ENCODE measurements at regions not wholly inside any gene's neighbourhood (a gene's known extent, or its start where the extent isn't known, plus 50 kb on each side); places are given as distances from the start of the nearest gene placed in this dataset.

DNA sequence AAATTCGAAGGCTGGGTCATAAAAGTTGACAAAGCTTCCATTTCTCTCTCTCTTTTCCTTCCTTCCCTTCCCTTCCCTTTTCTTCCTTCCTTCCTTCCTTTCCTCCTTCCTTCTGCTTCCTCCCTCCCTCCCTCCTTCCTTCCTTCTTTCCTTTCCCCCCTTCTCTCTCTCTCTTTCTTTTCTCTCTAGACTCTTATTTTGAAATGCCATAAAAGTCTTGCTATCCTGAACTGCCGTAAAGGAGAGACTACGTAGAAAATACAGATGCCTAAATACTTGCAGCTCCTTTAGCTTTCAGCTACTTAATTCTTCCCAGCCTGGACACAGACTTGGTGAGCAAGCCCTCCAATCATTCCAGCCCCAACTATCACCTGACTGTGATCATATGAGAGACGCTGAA lies 1644.4 kb downstream of the FAM181B start:
- no peak for DNase-seq

GRCh38 chr11:81080476-81080875 lies 1639.6 kb upstream of the TENM4 start:
- no peak for DNase-seq

DNA sequence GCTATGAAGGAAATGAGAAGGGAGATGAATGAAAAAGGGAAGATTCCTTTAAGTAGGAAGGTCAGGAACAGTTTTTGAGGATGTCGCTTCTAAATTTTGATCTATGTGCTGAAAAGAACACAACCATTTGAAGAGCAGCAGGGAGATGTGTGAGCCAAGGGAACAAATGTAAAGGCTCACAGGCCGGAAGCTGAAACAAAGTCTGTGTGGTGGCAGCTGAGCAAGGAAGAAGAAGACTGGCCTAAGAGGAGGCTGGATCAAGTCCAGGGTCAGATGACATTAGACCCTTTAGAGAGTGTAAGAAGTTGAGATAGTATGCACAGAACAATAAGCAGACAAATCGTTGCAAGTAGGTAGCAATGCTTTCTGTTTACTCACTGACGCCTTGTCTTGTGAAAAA lies 1631.4 kb upstream of the TENM4 start:
- no peak for DNase-seq

DNA sequence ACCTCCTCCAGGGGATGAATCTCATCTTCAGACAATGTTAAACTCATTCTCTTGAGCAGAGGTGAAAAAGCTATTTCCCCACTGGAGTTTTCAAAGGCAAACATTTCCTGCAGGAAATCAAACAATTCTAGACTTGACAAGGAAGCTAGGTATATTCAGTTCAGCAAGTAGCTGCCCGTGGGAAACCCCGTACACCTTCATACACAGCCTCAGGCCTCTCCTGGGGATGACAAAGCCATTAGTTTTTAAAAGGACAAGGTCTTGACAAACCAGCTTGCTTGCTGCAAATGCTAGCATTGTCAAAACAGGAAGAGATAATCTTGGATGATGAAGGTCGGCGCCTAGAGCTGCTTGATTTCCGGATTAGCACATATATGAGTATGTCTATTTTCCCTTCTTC lies 1630.8 kb upstream of the TENM4 start:
- no peak for DNase-seq

DNA sequence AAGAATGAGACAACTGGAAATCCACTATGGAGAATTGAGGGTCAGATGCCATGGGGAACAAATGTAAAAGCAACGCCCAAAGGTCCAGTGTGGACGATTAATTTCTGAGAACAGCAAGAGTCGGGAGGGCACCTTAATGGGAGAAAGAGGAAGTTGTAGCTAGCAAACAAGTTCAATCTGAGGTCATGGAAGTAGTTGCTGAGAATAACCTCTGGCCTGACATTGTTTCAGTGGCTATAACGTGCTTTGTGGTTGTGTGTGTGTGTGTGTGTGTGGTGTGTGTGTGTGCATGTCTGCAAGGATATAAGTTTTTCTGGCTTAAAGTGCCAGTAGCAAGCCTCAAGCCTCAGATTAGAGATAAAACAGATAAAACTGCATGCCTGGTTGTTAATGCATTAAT lies 1630.1 kb upstream of the TENM4 start:
- DNase-seq, result no peak

DNA sequence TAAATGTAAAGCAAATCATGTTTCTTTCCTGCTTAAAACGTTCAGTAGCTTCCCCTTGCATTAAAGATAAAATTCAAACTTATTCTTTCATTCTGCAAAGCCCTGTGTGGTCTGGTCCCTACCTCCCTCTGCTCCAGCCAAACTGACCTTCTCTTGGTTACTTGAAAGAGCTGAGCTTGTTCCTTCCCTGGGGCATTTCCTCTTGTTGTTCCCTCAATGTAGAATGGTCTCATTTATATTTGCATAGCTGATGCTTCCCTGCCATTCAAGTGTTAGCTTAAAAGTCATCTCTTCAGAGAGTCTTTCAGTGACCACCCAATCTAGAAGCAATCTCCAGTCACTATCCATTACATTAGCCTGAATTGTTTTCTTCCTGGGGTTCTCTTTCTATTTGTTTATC lies 1618.5 kb upstream of the TENM4 start:
- DNase-seq, result no peak

- DNase-seq, result no peak
Measured at GRCh38 chr11:81052344-81053158, 1611.7 kb upstream of the TENM4 start.

GRCh38 chr11:81039916-81040524 lies 1599.2 kb upstream of the TENM4 start:
- no peak for DNase-seq

DNA sequence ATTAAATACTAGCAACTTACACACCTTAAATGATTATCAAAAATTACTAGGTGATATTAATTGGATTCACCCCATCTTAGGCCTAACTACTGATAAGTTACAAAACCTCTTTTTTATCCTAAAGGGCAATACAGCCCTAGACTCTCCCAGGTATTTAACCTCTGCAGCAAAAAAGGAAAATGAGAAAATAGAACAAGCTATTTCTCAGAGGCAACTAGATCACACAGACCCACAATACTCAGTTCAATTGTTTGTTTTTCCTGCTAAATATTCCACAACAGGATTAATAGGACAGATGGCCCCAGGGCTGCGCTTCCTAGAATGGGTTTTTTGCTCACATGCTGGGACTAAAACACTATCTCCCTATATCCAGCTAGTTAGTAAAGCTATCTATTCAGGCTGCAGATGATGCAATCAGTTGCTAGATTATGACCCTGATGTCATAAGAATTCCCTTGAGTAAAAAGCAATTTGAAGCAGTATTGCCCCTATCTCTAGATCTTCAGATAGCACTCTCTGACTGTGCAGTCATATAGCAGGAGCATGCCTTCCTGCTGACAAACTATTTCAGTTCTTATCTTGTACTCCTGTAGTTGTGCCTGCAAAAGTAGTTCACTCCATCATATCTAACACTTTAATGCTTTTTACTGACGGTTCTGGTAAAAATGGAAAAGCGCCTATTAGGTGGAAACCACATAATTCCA lies 1595.5 kb upstream of the TENM4 start:
- no peak for DNase-seq

DNA sequence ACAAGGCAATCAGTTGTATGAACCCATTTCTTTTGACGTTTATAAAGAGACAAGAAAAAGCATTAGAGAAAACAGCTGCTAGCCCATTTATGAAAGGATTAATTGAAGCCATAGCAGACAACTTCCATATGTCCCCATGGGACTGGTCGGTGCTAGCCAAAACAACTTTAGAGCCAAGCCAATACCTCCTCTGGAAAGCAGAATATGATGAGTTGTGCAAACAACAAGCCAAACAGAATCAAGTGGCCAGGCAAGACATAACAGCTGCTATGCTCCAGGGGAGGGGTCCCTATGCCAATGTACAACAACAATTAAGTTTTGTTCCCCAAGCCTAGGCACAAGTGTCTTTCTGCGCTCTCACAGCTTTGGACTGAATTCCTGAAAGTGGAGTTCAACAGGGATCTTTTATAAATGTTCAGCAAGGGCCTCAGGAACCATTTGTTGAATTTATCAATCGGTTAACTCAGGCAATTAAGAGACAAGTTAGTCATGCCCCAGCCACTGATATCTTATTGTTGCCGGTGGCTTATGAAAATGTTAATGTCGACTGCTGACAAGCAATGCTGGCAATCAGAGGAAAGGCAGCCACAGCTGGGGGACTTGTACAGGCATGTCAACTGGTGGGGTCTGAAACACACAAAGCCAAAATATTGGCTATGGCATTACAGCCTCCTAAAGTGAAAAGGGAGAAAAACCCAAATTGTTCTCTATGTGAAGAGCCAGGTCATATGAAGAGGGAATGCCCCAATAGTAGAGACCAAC lies 1593.1 kb upstream of the TENM4 start:
- DNase-seq, result no peak

GRCh38 chr11:81032906-81033305 lies 1592.1 kb upstream of the TENM4 start:
- DNase-seq, result no peak

- DNase-seq, result no peak
Measured at GRCh38 chr11:81030186-81030585, 1589.4 kb upstream of the TENM4 start.

GRCh38 chr11:81026032-81026431 lies 1585.2 kb upstream of the TENM4 start:
- DNase-seq, result no peak

- no peak for DNase-seq
Measured at GRCh38 chr11:81022057-81022456, 1581.2 kb upstream of the TENM4 start.

- no peak for DNase-seq
Measured at GRCh38 chr11:81010631-81011030, 1569.8 kb upstream of the TENM4 start.

DNA sequence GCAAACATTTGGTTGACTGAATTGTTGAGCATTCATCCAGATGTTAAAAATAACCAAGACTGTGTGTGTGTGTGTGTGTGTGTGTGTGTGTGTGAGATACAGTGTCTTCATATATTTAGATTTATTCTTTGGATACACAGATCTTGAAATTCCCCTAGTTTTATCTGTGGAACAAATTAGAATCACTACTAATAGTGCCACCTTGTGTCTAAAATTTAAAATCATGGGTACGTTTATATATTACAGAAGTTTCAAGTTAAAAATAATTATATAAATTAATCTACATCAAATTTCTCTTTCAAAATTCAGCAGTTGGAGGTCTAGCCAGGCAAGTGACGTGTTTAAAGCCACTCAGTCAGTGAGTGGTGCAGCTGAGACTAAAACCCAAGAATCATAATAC lies 1566.2 kb upstream of the TENM4 start:
- no peak for DNase-seq

- DNase-seq, result no peak
Measured at GRCh38 chr11:81005595-81005994, 1564.8 kb upstream of the TENM4 start.

GRCh38 chr11:81004576-81004975 lies 1563.7 kb upstream of the TENM4 start:
- DNase-seq, result no peak

DNA sequence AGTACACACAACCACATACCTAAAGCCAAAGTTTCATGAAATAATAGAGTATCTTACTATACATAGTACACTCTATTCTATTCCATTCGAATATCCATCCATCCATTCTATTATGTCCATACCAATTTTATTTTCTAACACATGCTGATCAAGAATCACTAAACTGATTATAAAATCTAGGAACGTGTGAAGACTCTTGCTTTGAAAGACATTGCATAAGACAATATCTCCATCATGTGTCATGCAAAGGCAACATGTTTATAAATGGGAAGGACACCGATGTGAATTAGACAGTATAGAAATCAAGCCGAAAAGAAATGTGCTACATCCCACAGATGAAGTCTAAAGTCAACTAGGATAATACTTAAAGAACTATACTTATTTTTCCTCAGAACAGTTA lies 1561.5 kb upstream of the TENM4 start:
- DNase-seq, result no peak

DNA sequence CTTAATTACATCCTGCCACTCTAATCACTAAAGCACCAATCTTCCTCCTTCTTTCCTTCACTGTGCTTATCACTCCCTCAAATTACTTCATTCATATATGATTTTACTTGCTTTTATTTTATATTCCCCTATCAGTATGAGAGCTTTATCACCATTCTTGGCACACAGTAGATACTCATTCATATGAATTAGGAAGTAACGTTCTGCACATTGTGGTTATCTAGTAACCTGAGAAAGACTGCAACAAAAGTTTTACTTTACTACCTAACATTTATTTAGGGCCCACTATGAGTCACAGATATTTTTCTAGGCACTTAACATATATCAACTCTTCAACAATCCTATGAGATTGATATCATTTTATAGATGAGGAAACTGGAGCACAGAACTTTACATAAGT lies 1559.9 kb upstream of the TENM4 start:
- DNase-seq, result no peak

DNA sequence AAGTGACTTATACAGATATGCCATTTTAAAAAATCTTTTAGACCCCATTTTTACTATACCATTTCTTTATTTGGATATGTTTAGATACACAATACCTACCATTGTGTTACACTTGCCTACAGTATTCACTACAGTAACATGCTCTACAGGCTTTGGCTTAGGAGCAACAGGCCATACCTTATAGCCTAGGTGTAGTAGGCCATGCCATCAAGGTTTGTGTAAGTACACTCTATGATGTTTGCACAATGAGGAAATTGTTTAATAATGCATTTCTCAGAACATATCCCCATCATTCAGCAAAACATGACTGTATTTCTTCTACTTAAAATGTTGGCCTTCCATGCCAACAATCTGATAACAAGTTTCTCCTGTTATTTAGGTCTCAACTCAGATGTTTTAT lies 1559.5 kb upstream of the TENM4 start:
- no peak for DNase-seq

- no peak for DNase-seq
Measured at GRCh38 chr11:80995523-80995922, 1554.7 kb upstream of the TENM4 start.

GRCh38 chr11:80993536-80993935 lies 1552.7 kb upstream of the TENM4 start:
- no peak for DNase-seq
